ENCODE measurements at regions not wholly inside any gene's neighbourhood (a gene's known extent, or its start where the extent isn't known, plus 50 kb on each side); places are given as distances from the start of the nearest gene placed in this dataset.

DNA sequence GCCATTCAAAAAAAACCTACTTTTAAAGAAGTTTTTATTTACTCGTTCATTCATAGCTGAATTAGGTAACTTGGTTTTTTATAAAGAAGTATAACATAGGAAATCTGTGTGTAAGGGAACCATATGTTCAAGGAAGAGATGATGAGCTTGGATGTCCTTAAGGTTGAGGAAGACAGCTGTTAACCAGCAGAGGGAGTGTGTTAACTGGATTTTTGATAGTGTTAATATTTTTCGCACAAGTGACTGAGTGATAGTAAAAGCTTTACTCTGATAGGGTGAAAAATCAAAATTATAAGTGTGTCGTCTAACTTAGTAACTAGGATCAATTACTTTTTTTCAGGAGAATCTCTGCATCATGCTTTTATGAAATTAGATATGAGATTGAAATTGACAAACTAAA is 134.7 kb downstream of the ARL5B start:
- Histone ChIP-seq H2AFZ (ENCODE audit: low read depth, low read length, poor library complexity, severe bottlenecking) (no peak overlapping the region), H4K20me1 (ENCODE audit: insufficient read depth) (no peaks in the 10 kb centered on the region), H3K9me2 (ENCODE audit: insufficient read depth) (no peaks in the 10 kb centered on the region), H3K27ac (ENCODE audit: low read depth, low read length) (no peak overlapping the region), H3K9me3 (ENCODE audit: control insufficient read depth in 1 of 2, insufficient read depth in 1 of 2, low read depth in 1 of 2, low read length in 2 of 2) (no peaks in the 10 kb centered on the region), H3K4me1 (ENCODE audit: control insufficient read depth in 1 of 2, insufficient read depth in 2 of 2, low read length in 2 of 2) (no peaks in the 10 kb centered on the region), H3K36me3 (ENCODE audit: control insufficient read depth in 1 of 2, insufficient read depth in 2 of 2, low read length in 2 of 2) (no peaks in the 10 kb centered on the region), H3K27me3 (ENCODE audit: insufficient read depth, low read length) (no peaks in the 10 kb centered on the region), H3K4me2 (ENCODE audit: low read length) (no peak overlapping the region), H3K4me3 (replicated peaks in 1 of 2; ENCODE audit: low read depth in 1 of 2, low read length in 2 of 2) (no peak overlapping the region), H3K9ac (ENCODE audit: low read length) (no peak overlapping the region), H3K79me2 (ENCODE audit: insufficient read depth, low read length) (no peaks in the 10 kb centered on the region)
- RAD21 ChIA-PET (ENCODE audit: low non-redundant PET in 1 of 2, low total read pairs in 2 of 2, uncharacterized antibody in 2 of 2, unreplicated experiment in 2 of 2), result no interaction called here
- POLR2A ChIA-PET, result no interaction called here
- no TSS peak for BruUV-seq (replicated peaks)
- peak; percentile 6 for DNase-seq (ENCODE audit: low read depth, low spot score)
- CTCF ChIA-PET, result interaction anchor here (0.9 to 1.3 kb wide), 2 partner anchors 17 to 1975 kb away, joined by 3 to 6 read pairs; no protein-coding TSS in a partner anchor
- ATAC-seq, result no peak
- intact Hi-C loops (cut with micrococcal nuclease), result no loop called here
- TF ChIP-seq, protein P1, sequence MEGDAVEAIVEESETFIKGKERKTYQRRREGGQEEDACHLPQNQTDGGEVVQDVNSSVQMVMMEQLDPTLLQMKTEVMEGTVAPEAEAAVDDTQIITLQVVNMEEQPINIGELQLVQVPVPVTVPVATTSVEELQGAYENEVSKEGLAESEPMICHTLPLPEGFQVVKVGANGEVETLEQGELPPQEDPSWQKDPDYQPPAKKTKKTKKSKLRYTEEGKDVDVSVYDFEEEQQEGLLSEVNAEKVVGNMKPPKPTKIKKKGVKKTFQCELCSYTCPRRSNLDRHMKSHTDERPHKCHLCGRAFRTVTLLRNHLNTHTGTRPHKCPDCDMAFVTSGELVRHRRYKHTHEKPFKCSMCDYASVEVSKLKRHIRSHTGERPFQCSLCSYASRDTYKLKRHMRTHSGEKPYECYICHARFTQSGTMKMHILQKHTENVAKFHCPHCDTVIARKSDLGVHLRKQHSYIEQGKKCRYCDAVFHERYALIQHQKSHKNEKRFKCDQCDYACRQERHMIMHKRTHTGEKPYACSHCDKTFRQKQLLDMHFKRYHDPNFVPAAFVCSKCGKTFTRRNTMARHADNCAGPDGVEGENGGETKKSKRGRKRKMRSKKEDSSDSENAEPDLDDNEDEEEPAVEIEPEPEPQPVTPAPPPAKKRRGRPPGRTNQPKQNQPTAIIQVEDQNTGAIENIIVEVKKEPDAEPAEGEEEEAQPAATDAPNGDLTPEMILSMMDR (IDR thresholded peaks at IDR 0.05 in 2 of 3, conservative IDR thresholded peaks at IDR 0.05 in 1 of 3; ENCODE audit: borderline replicate concordance in 1 of 3, insufficient read depth in 1 of 3, low read depth in 2 of 3, low read length in 2 of 3), result peak in 2 of 3 experiments; percentile 31 to 52; a peak in 4 of 6 replicates
- no peak for TF ChIP-seq CBX3 (IDR thresholded peaks at IDR 0.05; ENCODE audit: low read depth)
- no peak for TF ChIP-seq EZH2 (IDR thresholded peaks at IDR 0.05)
- no peak for TF ChIP-seq YY1 (IDR thresholded peaks at IDR 0.05; ENCODE audit: extremely low read depth, insufficient replicate concordance, low read depth, low read length)
- no peak for TF ChIP-seq ZNF274 (IDR thresholded peaks at IDR 0.05; ENCODE audit: low read depth, low read length)
- TF ChIP-seq, protein P2, sequence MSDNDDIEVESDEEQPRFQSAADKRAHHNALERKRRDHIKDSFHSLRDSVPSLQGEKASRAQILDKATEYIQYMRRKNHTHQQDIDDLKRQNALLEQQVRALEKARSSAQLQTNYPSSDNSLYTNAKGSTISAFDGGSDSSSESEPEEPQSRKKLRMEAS (IDR thresholded peaks at IDR 0.05), result no peak
- no peak for TF ChIP-seq POLR2A (IDR thresholded peaks at IDR 0.05; ENCODE audit: borderline replicate concordance, extremely low read depth, insufficient read depth, insufficient read length)
- TF ChIP-seq RAD21 (IDR thresholded peaks at IDR 0.05; ENCODE audit: low read depth), result peak; percentile 27; the same call in 1 of the 2 replicates
- TF ChIP-seq, protein P3, sequence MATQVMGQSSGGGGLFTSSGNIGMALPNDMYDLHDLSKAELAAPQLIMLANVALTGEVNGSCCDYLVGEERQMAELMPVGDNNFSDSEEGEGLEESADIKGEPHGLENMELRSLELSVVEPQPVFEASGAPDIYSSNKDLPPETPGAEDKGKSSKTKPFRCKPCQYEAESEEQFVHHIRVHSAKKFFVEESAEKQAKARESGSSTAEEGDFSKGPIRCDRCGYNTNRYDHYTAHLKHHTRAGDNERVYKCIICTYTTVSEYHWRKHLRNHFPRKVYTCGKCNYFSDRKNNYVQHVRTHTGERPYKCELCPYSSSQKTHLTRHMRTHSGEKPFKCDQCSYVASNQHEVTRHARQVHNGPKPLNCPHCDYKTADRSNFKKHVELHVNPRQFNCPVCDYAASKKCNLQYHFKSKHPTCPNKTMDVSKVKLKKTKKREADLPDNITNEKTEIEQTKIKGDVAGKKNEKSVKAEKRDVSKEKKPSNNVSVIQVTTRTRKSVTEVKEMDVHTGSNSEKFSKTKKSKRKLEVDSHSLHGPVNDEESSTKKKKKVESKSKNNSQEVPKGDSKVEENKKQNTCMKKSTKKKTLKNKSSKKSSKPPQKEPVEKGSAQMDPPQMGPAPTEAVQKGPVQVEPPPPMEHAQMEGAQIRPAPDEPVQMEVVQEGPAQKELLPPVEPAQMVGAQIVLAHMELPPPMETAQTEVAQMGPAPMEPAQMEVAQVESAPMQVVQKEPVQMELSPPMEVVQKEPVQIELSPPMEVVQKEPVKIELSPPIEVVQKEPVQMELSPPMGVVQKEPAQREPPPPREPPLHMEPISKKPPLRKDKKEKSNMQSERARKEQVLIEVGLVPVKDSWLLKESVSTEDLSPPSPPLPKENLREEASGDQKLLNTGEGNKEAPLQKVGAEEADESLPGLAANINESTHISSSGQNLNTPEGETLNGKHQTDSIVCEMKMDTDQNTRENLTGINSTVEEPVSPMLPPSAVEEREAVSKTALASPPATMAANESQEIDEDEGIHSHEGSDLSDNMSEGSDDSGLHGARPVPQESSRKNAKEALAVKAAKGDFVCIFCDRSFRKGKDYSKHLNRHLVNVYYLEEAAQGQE (IDR thresholded peaks at IDR 0.05; ENCODE audit: low read depth), result no peak
- TF ChIP-seq CEBPB (IDR thresholded peaks at IDR 0.05; ENCODE audit: low read depth), result no peak
- no peak for TF ChIP-seq EGR1 (IDR thresholded peaks at IDR 0.05; ENCODE audit: low read depth)
- no peak for TF ChIP-seq ELF1 (IDR thresholded peaks at IDR 0.05; ENCODE audit: borderline replicate concordance, low read depth)
